Activated CD4-positive, alpha-beta T cell treated with anti-CD3 and anti-CD28 coated beads for 24 hours (primary cell): ENCODE measurements at regions not wholly inside any gene's neighbourhood (a gene's known extent, or its start where the extent isn't known, plus 50 kb on each side); places are given as distances from the start of the nearest gene placed in this dataset.

Experiments used
- DNase-seq, 2 donors: peaks; one replicate each; pipeline ENCODE4 v3.0.0-alpha.2; 2020; ENCODE audit warnings: low read depth in 2 of 2

DNA sequence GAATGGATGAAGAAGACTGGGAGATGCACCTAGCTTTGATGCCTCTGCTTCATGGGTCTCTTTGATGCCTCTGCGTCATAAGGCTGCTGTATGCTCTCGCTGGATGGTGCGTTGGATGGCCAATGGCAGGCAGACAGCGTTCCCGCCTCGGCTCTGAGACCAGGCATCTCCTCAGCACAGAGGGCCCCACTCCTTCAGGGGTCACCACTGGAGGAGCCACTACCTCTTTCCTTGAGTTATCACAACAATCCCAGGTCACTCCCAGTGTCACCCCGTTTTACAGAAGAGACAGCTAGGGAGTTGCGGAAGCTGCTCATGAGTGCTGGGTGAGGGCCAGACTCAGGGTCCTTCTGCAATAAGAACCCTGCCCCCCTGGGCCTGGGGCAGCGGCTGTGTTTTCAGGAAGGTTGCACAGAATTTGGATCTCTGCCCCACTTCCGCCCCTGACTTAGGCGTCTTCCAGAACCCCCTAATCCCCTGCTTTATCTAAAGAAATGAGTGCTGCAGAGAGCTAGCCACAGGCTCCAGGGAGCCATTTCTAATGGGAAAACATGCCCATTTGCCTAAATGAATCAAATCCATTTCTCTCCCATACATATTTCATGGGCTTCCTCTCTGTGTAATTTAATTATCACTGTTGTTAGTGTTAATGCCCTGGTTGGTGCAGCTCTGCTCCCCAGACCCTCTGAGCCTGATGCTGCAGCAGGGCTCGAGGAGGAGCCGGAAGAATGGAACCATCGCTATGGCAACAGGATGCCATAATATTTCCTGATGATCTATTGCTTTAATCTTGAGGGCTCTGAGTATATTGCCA, 131.8 kb upstream of the HS6ST1 start:
- no peak for DNase-seq

- no peak for DNase-seq
Measured at GRCh38 chr2:128451084-128452023, 132.7 kb upstream of the HS6ST1 start.

- DNase-seq = no peak
Measured at GRCh38 chr2:128452024-128452411, 133.3 kb upstream of the HS6ST1 start.

GRCh38 chr2:128452536-128453530, 134.2 kb upstream of the HS6ST1 start:
- no peak for DNase-seq

DNA sequence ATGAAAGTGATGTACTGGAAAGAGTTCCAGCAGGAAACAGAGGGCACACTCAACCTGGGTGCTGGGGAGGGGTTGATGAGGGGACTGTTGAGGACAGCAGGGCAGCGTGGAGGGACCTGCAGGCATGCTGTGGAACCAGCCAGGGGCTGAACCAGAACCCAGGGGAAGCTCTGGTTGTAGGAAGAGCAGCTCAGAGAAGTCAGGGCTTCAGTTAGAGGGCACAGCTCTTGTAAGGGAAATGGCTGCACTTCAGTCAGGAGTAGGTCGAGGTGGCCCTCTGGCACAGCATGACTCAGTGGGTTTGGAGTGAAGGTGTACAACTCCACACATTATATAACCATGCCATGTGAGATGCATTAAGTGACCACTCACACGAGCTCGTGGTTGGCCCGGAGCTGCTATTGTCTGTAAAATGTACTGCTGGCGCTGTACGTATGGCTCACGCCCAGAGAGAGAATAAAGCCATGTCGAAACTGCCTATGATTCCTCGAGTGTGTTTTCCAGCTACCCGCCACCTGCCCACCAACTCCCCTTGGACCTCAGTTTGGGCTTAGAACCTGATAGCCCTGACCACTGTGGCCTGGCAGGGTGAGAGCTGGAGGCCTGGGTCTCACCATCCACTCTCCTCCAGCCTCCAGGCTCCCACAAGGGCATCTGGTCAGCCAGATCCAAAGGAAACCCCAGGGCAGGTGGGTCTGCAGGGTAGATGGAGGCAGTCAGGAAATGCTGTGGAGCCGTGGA, 136.5 kb upstream of the HS6ST1 start:
- no peak for DNase-seq

GRCh38 chr2:128455721-128456050, 137.0 kb upstream of the HS6ST1 start:
- DNase-seq = no peak

DNA sequence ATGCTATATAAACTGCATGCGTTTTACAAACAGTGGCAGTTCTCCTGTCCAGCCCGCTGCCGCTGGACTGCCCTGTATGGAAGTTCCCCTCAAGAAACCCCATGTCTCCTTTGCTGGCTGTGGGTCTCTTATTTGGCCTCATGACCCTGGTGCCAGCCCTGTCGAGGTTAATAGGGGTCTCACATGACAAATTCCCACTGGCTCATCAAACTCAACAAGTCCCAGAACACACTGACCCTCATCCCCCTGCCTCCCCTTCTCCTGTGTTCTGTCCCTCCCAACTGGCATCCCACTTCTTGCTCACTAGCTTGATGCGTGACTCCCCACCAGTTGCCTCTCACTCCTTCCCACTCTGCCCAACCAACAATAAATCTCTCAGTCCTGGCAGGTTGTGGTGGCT, 137.6 kb upstream of the HS6ST1 start:
- DNase-seq = no peak

- no peak for DNase-seq
Measured at GRCh38 chr2:128457006-128457604, 138.4 kb upstream of the HS6ST1 start.

DNA sequence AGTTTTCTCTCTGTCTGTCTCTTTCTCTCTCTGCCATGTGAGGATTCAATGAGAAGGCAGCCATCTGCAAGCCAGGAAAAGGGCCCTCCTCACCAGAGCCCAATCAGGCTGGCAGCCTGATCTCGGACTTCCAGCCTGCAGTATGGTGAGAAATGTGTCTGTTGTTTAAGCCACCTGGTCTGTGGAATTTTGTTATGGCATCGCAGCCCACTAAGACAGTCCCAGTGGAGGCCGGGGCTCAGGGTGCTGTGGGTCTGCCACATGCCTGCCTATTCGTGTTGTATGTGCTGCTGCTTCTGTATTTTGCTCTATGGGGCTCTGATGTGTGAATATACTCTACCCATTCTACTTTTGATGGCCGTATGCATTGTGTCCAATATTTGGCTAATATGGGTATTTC, 139.0 kb upstream of the HS6ST1 start:
- no peak for DNase-seq

GRCh38 chr2:128458505-128458904, 139.8 kb upstream of the HS6ST1 start:
- DNase-seq = no peak

DNA sequence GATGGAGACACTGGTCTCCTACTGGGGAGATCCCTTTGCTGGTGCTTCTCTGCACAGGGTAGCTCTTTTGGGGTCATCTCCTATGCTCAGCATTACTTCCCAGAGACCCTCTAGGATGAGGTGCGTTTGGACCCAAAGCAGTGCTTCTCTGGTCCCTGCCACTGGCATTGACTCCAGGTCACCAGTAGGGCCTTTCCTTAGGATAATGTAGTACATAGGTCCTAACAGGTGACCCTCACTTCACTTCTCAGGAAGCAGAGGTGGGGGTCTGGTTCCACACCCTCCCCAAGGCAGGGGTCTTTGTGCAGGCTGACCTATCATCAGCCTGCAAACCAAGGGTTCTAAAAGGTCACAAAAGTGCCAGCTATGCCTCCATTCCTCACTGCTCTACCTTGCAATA, 145.8 kb upstream of the HS6ST1 start:
- DNase-seq = no peak

DNA sequence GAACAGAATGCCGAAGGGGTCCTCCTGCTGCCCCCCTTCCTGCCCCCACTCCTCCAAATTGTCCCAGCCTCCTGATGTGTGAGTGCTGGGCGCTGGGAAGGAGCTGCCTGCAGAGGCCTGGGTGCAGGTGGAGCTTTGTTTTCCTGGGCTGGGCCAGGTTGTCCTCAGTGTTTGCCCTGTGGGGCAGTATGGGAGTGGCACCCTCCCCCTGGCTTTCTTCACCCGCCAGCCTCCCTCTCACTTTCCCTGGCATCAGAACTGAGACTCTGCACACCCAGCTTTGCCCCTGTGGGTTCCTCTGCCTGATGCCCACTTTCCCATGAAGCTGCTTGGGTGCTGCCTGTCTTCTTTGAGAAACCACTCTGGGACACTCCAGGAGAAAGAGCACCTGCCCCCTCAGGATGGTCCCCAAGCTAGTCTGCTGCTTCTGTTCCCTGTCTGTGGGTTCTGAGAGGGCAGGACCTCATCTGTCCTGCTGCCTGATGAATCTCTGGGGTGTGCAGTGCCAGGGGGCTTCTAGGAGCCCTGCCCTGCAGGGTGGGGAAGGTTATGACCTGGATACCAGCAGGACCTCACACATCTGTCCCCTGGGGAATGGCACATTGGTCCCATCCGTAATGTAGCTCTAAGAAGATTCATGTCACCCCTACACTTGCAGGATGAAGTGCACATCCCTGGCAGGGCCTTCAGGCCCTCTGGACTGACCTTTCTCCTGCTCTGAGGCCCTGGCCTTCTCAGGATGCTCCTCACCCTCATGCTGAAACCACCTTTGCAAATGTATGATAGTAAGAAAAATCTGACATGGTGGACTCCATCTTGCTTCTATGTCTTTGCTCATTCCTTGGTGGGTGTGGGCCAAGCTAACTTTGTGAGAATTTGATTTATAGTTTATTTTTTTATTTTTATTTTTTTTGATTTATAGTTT, 146.8 kb upstream of the HS6ST1 start:
- no peak for DNase-seq

DNA sequence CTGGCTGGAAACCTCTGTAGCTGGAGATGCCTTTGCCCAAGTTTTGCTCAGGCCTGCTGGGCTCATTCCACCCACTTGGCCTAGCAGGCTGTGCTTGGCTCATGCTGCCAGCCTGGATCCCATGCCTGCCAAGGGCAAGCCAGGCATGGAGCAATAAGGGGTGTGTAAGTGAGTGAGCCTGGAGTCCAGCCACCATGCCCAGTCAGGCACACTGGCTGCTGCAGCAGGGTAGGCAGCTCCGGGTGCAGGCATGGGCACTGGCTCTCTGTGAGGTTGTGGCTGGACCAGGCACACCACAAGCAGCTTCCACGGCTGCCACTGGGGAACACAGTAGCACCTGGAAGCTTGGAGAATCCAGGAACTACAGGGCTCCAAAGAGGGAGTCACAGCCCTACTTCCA, 147.7 kb upstream of the HS6ST1 start:
- DNase-seq = no peak

GRCh38 chr2:128466776-128467175, 148.1 kb upstream of the HS6ST1 start:
- DNase-seq = no peak

GRCh38 chr2:128467321-128467969, 148.8 kb upstream of the HS6ST1 start:
- no peak for DNase-seq

GRCh38 chr2:128468186-128468920, 149.7 kb upstream of the HS6ST1 start:
- DNase-seq = no peak

DNA sequence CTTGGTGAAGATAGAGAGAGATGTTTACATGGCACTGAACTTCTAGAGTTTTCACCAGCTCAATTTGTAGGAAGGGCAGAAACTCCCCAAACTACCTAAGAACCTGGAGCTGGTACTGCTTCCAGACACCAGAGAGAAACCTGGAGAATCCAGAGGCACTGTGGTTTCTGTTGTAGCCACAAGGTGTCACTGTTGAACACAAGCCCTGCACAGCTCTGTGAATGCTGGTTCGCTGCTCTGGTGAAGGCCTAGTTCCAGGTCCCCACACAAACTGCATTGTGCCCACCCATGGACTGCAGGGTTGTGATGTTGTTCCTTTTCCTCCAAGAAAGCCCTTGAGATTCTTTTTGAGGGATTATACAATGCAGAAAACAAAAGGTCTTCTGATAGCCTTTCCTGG, 150.5 kb upstream of the HS6ST1 start:
- DNase-seq = no peak

DNA sequence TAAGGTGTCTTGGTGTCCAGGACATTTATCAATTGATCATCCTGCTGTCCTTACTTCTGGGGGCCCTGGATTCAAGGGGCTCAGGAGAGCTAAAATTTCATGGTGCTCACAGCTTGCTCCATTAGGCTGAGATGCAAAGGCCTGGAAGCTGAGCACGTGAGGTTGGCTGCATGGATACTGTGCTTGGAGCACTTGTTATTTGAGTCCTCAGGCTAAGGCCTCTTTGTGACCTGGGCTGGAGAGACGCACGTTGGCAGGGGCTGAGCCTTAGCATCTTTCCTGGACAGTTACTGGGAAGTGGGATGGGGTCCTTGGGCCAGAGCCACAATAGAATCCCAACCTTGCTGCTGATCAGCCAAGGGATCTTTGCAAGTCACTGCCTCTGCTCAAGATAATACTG, 151.2 kb upstream of the HS6ST1 start:
- DNase-seq = no peak
